Loucy (cell line): ENCODE measurements at regions not wholly inside any gene's neighbourhood (a gene's known extent, or its start where the extent isn't known, plus 50 kb on each side); places are given as distances from the start of the nearest gene placed in this dataset.

ENCODE experiments used
- EZH2phosphoT487 ChIP-seq: fragments of 200-600 bp; IDR thresholded peaks from 2 replicates; pipeline ENCODE4 v1.6.1; 2018; ENCODE audit warnings: antibody characterized with exemption, mild to moderate bottlenecking, moderate library complexity, borderline replicate concordance
- TF ChIP-seq, protein P1 (sequence below): fragments of 200-600 bp; sonication (generic); conservative IDR thresholded peaks from 2 replicates; pipeline ENCODE4 v1.5.1; 2014; ENCODE audit warnings: mild to moderate bottlenecking, antibody characterized with exemption, low read length

DNA sequence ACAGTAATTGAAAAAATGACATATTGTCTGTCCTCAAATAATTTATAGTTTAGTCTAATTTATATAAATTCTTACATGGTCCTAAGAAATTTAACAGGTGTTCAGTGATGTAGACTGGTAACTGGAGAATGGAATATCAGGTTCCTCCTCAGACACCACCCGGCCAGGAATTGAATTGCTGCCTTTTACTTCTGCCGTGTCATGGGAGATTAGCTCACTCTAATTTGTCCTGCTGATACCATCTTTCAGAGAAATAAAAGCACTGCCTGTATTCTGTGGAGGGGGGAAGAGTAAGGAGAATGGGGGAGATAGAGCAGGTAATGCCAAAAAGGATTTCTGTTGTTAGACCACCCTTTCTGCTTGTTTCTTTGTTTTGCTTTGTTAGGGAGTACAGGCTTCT lies 125.2 kb upstream of the KLHL4 start:
- TF ChIP-seq, protein P1, sequence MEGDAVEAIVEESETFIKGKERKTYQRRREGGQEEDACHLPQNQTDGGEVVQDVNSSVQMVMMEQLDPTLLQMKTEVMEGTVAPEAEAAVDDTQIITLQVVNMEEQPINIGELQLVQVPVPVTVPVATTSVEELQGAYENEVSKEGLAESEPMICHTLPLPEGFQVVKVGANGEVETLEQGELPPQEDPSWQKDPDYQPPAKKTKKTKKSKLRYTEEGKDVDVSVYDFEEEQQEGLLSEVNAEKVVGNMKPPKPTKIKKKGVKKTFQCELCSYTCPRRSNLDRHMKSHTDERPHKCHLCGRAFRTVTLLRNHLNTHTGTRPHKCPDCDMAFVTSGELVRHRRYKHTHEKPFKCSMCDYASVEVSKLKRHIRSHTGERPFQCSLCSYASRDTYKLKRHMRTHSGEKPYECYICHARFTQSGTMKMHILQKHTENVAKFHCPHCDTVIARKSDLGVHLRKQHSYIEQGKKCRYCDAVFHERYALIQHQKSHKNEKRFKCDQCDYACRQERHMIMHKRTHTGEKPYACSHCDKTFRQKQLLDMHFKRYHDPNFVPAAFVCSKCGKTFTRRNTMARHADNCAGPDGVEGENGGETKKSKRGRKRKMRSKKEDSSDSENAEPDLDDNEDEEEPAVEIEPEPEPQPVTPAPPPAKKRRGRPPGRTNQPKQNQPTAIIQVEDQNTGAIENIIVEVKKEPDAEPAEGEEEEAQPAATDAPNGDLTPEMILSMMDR = no peak
- TF ChIP-seq EZH2phosphoT487 = no peak
